ENCODE measurements at regions not wholly inside any gene's neighbourhood (a gene's known extent, or its start where the extent isn't known, plus 50 kb on each side); places are given as distances from the start of the nearest gene placed in this dataset.

GRCh38 chr1:213693864-213694263 lies 293.9 kb upstream of the PROX1 start:
- TF ChIP-seq CTCF (IDR thresholded peaks at IDR 0.05), result no peak
- TF ChIP-seq POLR2AphosphoS5 (IDR thresholded peaks at IDR 0.05), result no peak
- TF ChIP-seq POLR2A (IDR thresholded peaks at IDR 0.05), result no peak
